Smooth muscle cell (in vitro differentiated cells): ENCODE measurements at regions not wholly inside any gene's neighbourhood (a gene's known extent, or its start where the extent isn't known, plus 50 kb on each side); places are given as distances from the start of the nearest gene placed in this dataset.
A peak's percentile ranks its signal among the peaks of the same experiment; 100 is the strongest.

Experiments used
- DNase-seq: peaks from one replicate; lab custom pipeline; 2025; ENCODE audit not compliant: unreplicated experiment; lab: John Stamatoyannopoulos, UW
- H2AFZ ChIP-seq: fragments of 200-600 bp; sonication (generic); 2 replicates; pipeline ENCODE4 v1.6.0; 2016; ENCODE audit warnings: antibody characterized with exemption, low read depth, mild to moderate bottlenecking
- H3F3A ChIP-seq: fragments of 200-600 bp; sonication (generic); 2 replicates; pipeline ENCODE4 v1.6.0; 2017; ENCODE audit warnings: antibody characterized with exemption, low read depth
- H3K27ac ChIP-seq: fragments of 200-600 bp; sonication (generic); 2 replicates; pipeline ENCODE4 v1.5.1; 2016; ENCODE audit warnings: low read depth, mild to moderate bottlenecking
- H3K27me3 ChIP-seq: fragments of 200-600 bp; sonication (generic); 2 replicates; pipeline ENCODE4 v1.6.1; 2016; ENCODE audit warnings: low read depth, mild to moderate bottlenecking
- H3K36me3 ChIP-seq: fragments of 200-600 bp; sonication (generic); 2 replicates; pipeline ENCODE4 v1.5.1; 2016; ENCODE audit warnings: low read depth
- H3K4me1 ChIP-seq: fragments of 200-600 bp; sonication (generic); 2 replicates; pipeline ENCODE4 v1.5.1; 2016; ENCODE audit warnings: low read depth
- H3K4me2 ChIP-seq: fragments of 200-600 bp; sonication (generic); 2 replicates; pipeline ENCODE4 v1.6.0; 2016; ENCODE audit warnings: mild to moderate bottlenecking
- H3K4me3 ChIP-seq: fragments of 200-600 bp; sonication (generic); 2 replicates; pipeline ENCODE4 v1.5.1; 2016; ENCODE audit warnings: mild to moderate bottlenecking
- H3K79me2 ChIP-seq: fragments of 200-600 bp; sonication (generic); 2 replicates; pipeline ENCODE4 v1.6.0; 2016; ENCODE audit warnings: low read depth, mild to moderate bottlenecking
- H3K9ac ChIP-seq: fragments of 200-600 bp; sonication (generic); 2 replicates; pipeline ENCODE4 v1.6.0; 2016; ENCODE audit warnings: low read depth
- H3K9me3 ChIP-seq: fragments of 200-600 bp; sonication (generic); replicated peaks from 2 replicates; pipeline ENCODE4 v1.5.1; 2016; ENCODE audit warnings: low read depth
- H4K20me1 ChIP-seq: fragments of 200-600 bp; sonication (generic); 2 replicates; pipeline ENCODE4 v1.6.0; 2016; ENCODE audit warnings: low read depth
- WGBS: methylation state at CpG from one replicate; pipeline ENCODE4 v1.1.7; 2016; ENCODE audit warnings: low lambda C conversion rate; 5-methylcytosine and 5-hydroxymethylcytosine counted together
- TF ChIP-seq, protein P1 (sequence below): fragments of 200-600 bp; sonication (generic); IDR thresholded peaks from 2 replicates; pipeline ENCODE4 v1.5.1; 2017; ENCODE audit warnings: borderline replicate concordance, mild to moderate bottlenecking, antibody characterized with exemption; ENCODE audit not compliant: insufficient read depth, poor library complexity, severe bottlenecking

DNA sequence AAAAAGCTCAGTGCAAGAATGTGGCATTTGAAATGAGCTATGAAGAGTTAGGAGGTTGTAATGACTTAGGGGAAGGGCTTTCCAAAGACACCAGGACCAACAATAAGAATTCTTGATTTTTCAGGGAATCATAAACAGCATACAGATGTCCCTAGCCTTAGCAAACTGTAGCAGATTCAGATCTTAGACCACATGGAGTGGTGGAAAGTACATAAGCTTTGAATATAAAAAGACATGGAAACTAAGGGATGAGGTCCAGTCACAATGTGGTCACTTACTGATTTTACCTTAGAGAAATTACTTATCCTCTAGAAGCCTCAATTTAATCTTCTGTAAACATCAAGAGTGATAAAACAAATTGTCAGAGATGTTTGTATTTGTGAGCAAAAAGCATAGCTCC is 186.6 kb downstream of the DUSP6 start:
- H3K4me1 ChIP-seq, result peaks cover 29% of the 10 kb centered on the region
- no peak overlapping the region for H3K27ac ChIP-seq
- DNase-seq, result no peak
- no peaks in the 10 kb centered on the region for H3K9me3 ChIP-seq
- peaks cover 7% of the 10 kb centered on the region for H3F3A ChIP-seq
- no peak overlapping the region for H3K4me3 ChIP-seq
- H4K20me1 ChIP-seq, result no peaks in the 10 kb centered on the region
- no peaks in the 10 kb centered on the region for H3K27me3 ChIP-seq
- H3K79me2 ChIP-seq, result no peaks in the 10 kb centered on the region
- H3K36me3 ChIP-seq, result no peaks in the 10 kb centered on the region
- no peak overlapping the region for H3K9ac ChIP-seq
- peak overlapping the region; percentile 9 for H2AFZ ChIP-seq
- no peak overlapping the region for H3K4me2 ChIP-seq
- TF ChIP-seq, protein P1, sequence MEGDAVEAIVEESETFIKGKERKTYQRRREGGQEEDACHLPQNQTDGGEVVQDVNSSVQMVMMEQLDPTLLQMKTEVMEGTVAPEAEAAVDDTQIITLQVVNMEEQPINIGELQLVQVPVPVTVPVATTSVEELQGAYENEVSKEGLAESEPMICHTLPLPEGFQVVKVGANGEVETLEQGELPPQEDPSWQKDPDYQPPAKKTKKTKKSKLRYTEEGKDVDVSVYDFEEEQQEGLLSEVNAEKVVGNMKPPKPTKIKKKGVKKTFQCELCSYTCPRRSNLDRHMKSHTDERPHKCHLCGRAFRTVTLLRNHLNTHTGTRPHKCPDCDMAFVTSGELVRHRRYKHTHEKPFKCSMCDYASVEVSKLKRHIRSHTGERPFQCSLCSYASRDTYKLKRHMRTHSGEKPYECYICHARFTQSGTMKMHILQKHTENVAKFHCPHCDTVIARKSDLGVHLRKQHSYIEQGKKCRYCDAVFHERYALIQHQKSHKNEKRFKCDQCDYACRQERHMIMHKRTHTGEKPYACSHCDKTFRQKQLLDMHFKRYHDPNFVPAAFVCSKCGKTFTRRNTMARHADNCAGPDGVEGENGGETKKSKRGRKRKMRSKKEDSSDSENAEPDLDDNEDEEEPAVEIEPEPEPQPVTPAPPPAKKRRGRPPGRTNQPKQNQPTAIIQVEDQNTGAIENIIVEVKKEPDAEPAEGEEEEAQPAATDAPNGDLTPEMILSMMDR, result no peak

DNA sequence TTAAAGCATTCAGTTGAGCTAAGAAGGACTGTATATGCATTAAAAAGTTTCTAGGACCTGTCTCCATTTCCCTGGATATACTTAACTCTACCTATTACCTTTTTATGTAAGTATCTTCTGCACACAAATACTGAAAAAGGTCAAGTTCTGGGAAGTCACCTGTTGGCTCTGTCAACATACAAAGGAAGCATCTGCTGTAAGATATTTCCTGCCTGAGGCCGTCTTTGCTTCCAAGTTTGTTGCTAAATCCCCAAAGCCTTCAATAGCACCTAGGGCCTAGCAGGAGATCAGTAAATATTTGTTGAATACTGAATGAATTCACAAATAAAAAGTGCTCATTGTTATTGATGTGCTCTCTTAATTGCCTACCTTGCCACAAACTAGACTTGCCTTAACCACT is 188.4 kb downstream of the DUSP6 start:
- H3K4me2 ChIP-seq, result no peak overlapping the region
- no peak overlapping the region for H2AFZ ChIP-seq
- H3F3A ChIP-seq, result peaks cover 14% of the 10 kb centered on the region
- no peak for DNase-seq
- no peaks in the 10 kb centered on the region for H4K20me1 ChIP-seq
- 80% methylated on average over 1 of the region's 1 CpG for WGBS
- H3K9me3 ChIP-seq, result no peaks in the 10 kb centered on the region
- no peak overlapping the region for H3K27ac ChIP-seq
- H3K79me2 ChIP-seq, result no peaks in the 10 kb centered on the region
- no peaks in the 10 kb centered on the region for H3K27me3 ChIP-seq
- TF ChIP-seq, protein P1, result no peak
- peaks cover 38% of the 10 kb centered on the region for H3K4me1 ChIP-seq
- H3K4me3 ChIP-seq, result no peak overlapping the region
- H3K36me3 ChIP-seq, result no peaks in the 10 kb centered on the region
- no peak overlapping the region for H3K9ac ChIP-seq

DNA sequence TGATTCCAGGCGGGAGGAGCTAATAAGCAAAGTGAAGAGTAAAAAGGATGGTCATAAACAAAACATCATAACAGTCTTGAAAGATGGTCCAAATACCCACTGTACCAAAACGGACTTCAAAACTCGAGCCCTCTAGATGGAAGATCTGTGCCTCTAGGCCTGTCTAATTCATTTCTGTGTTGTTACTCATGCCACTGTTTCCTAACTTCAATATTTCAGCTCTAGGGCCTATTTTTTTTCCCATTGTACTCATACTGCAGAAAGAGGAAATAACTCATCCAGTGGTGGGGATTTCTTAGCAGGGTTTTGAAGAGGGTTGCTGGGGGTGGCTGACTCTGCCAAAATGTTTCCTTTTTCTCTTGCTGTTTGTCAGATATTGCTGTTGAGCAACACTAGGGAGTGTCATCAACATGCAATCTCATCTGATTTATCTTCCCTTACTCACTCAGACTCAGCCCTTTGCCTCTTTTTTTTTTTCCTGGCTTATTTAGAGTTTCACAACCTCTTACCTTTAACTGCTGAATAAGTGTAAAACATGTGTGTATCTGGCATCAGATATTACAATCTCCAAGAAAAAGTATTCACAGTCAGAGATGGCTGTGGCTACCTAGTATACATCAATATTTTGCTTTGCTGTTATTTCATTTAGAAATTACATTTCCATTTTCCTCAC is 189.6 kb downstream of the DUSP6 start:
- 32% methylated on average over 3 of the region's 3 CpGs for WGBS
- Histone ChIP-seq H3K9me3 (no peaks in the 10 kb centered on the region), H3K36me3 (no peaks in the 10 kb centered on the region), H2AFZ (peak overlapping the region; percentile 56), H4K20me1 (no peaks in the 10 kb centered on the region), H3K79me2 (no peaks in the 10 kb centered on the region), H3K4me2 (peak overlapping the region; percentile 67), H3K4me1 (peaks cover 48% of the 10 kb centered on the region), H3F3A (peaks cover 20% of the 10 kb centered on the region), H3K4me3 (no peak overlapping the region), H3K9ac (peak overlapping the region; percentile 54), H3K27ac (peak overlapping the region; percentile 90), H3K27me3 (no peaks in the 10 kb centered on the region)
- no peak for DNase-seq
- TF ChIP-seq, protein P1, result no peak

DNA sequence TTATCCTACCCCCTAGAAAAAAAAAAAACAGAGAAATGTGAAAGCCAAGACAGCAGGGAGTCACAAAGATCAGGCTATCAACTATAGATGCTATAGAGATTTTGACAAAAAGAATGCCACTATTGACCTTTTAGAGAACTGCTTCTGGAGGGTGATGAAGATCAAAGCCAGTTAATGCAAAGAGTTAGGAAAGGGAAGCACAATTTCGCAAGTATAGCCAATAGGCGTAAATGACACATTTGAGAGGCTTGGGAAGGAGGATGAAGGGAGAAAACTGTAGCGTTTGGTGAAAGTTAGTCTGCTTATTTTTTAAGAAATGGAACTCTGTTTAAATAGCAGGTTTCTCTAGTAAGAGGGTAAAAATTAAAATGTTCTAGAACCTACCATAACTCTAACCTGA is 190.7 kb downstream of the DUSP6 start:
- H3K9me3 ChIP-seq, result no peaks in the 10 kb centered on the region
- peaks cover 20% of the 10 kb centered on the region for H3F3A ChIP-seq
- TF ChIP-seq, protein P1, result no peak
- 73% methylated on average over 3 of the region's 3 CpGs for WGBS
- H4K20me1 ChIP-seq, result no peaks in the 10 kb centered on the region
- H3K4me2 ChIP-seq, result peak overlapping the region; percentile 67
- no peak overlapping the region for H3K4me3 ChIP-seq
- peaks cover 58% of the 10 kb centered on the region for H3K4me1 ChIP-seq
- DNase-seq, result no peak
- no peak overlapping the region for H2AFZ ChIP-seq
- no peaks in the 10 kb centered on the region for H3K36me3 ChIP-seq
- peak overlapping the region; percentile 90 for H3K27ac ChIP-seq
- peak overlapping the region; percentile 4 for H3K9ac ChIP-seq
- H3K27me3 ChIP-seq, result no peaks in the 10 kb centered on the region
- H3K79me2 ChIP-seq, result no peaks in the 10 kb centered on the region
